GM19035 (cell line): ENCODE measurements at regions not wholly inside any gene's neighbourhood (a gene's known extent, or its start where the extent isn't known, plus 50 kb on each side); places are given as distances from the start of the nearest gene placed in this dataset.
"Not testable (repeated sequence)": the region's sequence is repeated elsewhere in the genome, so short reads cannot be mapped to it uniquely, and the experiment has no call there.

Experiments
- ATAC-seq: cut with Tn5 transposase; IDR thresholded peaks from one replicate; pipeline ENCODE4 v1.9.1; 2021; ENCODE audit not compliant: unreplicated experiment

DNA sequence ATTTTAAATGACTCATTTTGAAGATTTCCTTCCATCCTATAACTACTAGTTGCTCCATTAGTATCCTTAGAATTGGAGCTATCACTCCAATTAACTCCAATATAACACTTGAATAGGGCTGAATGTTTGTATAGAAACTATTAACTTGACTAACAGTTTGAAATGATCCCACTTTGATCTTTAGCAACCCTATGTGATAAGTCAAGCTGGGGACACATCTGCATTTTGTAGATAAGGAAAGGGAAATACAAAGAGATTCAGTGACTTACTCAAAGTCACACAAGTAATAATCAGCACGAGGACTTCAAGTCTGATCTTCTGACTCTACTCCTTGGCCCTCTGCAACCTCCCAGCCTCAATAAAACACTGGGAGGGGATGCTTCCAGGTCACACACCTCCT is 101.1 kb downstream of the TMEM215 start:
- ATAC-seq, result no peak

DNA sequence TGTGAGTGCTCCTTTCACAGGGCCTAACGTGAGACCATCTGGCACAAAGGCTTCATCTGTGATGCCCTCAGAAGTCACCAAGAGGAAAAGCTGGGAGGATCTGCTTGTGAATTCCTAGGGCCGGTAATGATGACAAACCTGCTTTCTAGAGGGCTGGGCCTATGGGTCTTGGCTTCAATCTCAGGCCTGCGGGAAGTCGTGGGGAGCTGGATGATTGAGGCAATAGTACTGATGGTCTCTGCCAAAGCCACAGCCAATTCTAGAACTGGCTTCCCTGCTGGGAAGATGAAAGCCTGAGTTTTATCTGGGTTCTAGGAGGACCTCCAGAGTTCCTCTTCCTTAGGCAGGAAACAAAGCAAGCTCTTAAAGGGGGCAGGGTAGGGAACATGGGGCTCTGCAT is 102.7 kb downstream of the TMEM215 start:
- no peak for ATAC-seq

- not testable (repeated sequence) for ATAC-seq
Observed at GRCh38 chr9:32894485-32894884, 106.9 kb downstream of the APTX start.

DNA sequence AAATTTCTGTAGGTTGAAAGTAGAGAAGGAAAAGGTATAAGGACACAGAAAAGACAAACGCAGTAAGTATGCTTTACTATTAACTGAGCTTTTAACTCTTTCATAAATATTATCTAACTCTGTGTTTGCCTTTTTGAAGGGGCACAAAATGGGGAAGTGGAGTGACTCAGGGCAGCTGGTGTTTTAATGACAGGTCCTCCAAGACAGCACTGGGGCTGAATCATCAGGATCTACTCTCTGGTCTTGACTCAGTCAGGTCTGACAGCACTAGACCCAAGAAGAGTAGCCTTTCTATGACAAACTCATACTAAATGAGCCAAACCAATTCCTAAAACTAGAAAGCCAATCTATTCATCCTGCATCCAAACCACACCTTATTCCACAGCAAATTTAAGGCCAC is 102.2 kb downstream of the APTX start:
- no peak for ATAC-seq

GRCh38 chr9:32899761-32900160 is 101.7 kb downstream of the APTX start:
- ATAC-seq, result no peak

DNA sequence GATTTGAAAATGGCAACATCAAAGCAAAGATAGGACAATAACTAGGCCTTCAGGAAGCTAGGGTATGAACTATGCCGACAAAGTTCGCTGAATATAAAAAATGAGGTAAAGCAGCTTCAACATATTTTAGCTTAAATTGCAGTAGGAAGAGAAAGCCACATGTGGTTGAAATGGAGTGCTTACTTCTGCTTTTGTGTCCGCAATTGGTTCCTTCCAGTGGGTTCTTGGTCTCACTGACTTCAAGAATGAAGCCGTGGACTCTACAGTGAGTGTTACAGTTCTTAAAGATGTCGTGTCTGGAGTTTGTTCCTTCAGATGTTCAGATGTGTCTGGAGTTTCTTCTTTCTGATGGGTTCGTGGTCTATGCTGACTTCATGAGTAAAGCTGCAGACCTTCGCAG is 95.2 kb downstream of the APTX start:
- ATAC-seq, result peak; percentile 88

- ATAC-seq, result no peak
Observed at GRCh38 chr9:32915802-32916201, 85.6 kb downstream of the APTX start.

DNA sequence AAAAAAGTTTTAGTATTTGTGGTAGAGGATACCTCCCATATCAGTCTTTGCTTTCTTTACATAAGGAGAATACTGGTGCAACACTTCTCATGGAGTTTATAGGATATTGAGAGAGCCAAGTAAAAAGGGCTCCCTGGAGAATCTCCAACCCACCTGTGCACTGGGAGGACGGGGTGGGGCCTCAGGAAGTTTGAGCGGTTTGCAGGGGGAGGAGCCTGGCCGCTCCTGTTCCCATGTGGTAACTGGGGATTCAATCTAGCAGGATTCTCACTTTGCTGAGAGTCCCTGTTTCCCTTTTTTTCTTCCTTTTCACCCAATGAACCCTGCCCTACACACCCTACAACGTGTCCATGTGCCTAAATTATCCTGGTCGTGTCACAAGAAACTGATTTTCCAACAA is 82.8 kb downstream of the APTX start:
- ATAC-seq, result no peak
